Smooth muscle cell (in vitro differentiated cells): ENCODE measurements at regions not wholly inside any gene's neighbourhood (a gene's known extent, or its start where the extent isn't known, plus 50 kb on each side); places are given as distances from the start of the nearest gene placed in this dataset.

Experiments used
- DNase-seq: peaks from one replicate; lab custom pipeline; 2025; ENCODE audit not compliant: unreplicated experiment; lab: John Stamatoyannopoulos, UW
- H2AFZ ChIP-seq: fragments of 200-600 bp; sonication (generic); 2 replicates; pipeline ENCODE4 v1.6.0; 2016; ENCODE audit warnings: antibody characterized with exemption, low read depth, mild to moderate bottlenecking
- H3F3A ChIP-seq: fragments of 200-600 bp; sonication (generic); 2 replicates; pipeline ENCODE4 v1.6.0; 2017; ENCODE audit warnings: antibody characterized with exemption, low read depth
- H3K27ac ChIP-seq: fragments of 200-600 bp; sonication (generic); 2 replicates; pipeline ENCODE4 v1.5.1; 2016; ENCODE audit warnings: low read depth, mild to moderate bottlenecking
- H3K27me3 ChIP-seq: fragments of 200-600 bp; sonication (generic); 2 replicates; pipeline ENCODE4 v1.6.1; 2016; ENCODE audit warnings: low read depth, mild to moderate bottlenecking
- H3K36me3 ChIP-seq: fragments of 200-600 bp; sonication (generic); 2 replicates; pipeline ENCODE4 v1.5.1; 2016; ENCODE audit warnings: low read depth
- H3K4me1 ChIP-seq: fragments of 200-600 bp; sonication (generic); 2 replicates; pipeline ENCODE4 v1.5.1; 2016; ENCODE audit warnings: low read depth
- H3K4me2 ChIP-seq: fragments of 200-600 bp; sonication (generic); 2 replicates; pipeline ENCODE4 v1.6.0; 2016; ENCODE audit warnings: mild to moderate bottlenecking
- H3K4me3 ChIP-seq: fragments of 200-600 bp; sonication (generic); 2 replicates; pipeline ENCODE4 v1.5.1; 2016; ENCODE audit warnings: mild to moderate bottlenecking
- H3K79me2 ChIP-seq: fragments of 200-600 bp; sonication (generic); 2 replicates; pipeline ENCODE4 v1.6.0; 2016; ENCODE audit warnings: low read depth, mild to moderate bottlenecking
- H3K9ac ChIP-seq: fragments of 200-600 bp; sonication (generic); 2 replicates; pipeline ENCODE4 v1.6.0; 2016; ENCODE audit warnings: low read depth
- H3K9me3 ChIP-seq: fragments of 200-600 bp; sonication (generic); replicated peaks from 2 replicates; pipeline ENCODE4 v1.5.1; 2016; ENCODE audit warnings: low read depth
- H4K20me1 ChIP-seq: fragments of 200-600 bp; sonication (generic); 2 replicates; pipeline ENCODE4 v1.6.0; 2016; ENCODE audit warnings: low read depth
- WGBS: methylation state at CpG from one replicate; pipeline ENCODE4 v1.1.7; 2016; ENCODE audit warnings: low lambda C conversion rate; 5-methylcytosine and 5-hydroxymethylcytosine counted together
- TF ChIP-seq, protein P1 (sequence below): fragments of 200-600 bp; sonication (generic); IDR thresholded peaks from 2 replicates; pipeline ENCODE4 v1.5.1; 2017; ENCODE audit warnings: borderline replicate concordance, mild to moderate bottlenecking, antibody characterized with exemption; ENCODE audit not compliant: insufficient read depth, poor library complexity, severe bottlenecking

GRCh38 chr2:62296832-62297623, 101.1 kb downstream of the B3GNT2 start:
- no peak overlapping the region for H3K4me2 ChIP-seq
- H3F3A ChIP-seq: no peaks in the 10 kb centered on the region
- WGBS: 79% methylated on average over 8 of the region's 8 CpGs
- no peak overlapping the region for H3K9ac ChIP-seq
- H3K4me1 ChIP-seq: peaks cover 12% of the 10 kb centered on the region
- no peaks in the 10 kb centered on the region for H4K20me1 ChIP-seq
- no peak for DNase-seq
- no peak overlapping the region for H3K27ac ChIP-seq
- H3K36me3 ChIP-seq: no peaks in the 10 kb centered on the region
- no peak overlapping the region for H2AFZ ChIP-seq
- TF ChIP-seq, protein P1, sequence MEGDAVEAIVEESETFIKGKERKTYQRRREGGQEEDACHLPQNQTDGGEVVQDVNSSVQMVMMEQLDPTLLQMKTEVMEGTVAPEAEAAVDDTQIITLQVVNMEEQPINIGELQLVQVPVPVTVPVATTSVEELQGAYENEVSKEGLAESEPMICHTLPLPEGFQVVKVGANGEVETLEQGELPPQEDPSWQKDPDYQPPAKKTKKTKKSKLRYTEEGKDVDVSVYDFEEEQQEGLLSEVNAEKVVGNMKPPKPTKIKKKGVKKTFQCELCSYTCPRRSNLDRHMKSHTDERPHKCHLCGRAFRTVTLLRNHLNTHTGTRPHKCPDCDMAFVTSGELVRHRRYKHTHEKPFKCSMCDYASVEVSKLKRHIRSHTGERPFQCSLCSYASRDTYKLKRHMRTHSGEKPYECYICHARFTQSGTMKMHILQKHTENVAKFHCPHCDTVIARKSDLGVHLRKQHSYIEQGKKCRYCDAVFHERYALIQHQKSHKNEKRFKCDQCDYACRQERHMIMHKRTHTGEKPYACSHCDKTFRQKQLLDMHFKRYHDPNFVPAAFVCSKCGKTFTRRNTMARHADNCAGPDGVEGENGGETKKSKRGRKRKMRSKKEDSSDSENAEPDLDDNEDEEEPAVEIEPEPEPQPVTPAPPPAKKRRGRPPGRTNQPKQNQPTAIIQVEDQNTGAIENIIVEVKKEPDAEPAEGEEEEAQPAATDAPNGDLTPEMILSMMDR: no peak
- no peaks in the 10 kb centered on the region for H3K9me3 ChIP-seq
- no peaks in the 10 kb centered on the region for H3K27me3 ChIP-seq
- no peaks in the 10 kb centered on the region for H3K79me2 ChIP-seq
- no peak overlapping the region for H3K4me3 ChIP-seq

- no peaks in the 10 kb centered on the region for H3F3A ChIP-seq
- no peak overlapping the region for H3K9ac ChIP-seq
- no peak for DNase-seq
- no peak overlapping the region for H2AFZ ChIP-seq
- H3K9me3 ChIP-seq: no peaks in the 10 kb centered on the region
- no peak overlapping the region for H3K27ac ChIP-seq
- H3K27me3 ChIP-seq: no peaks in the 10 kb centered on the region
- H4K20me1 ChIP-seq: no peaks in the 10 kb centered on the region
- H3K4me1 ChIP-seq: peaks cover 12% of the 10 kb centered on the region
- WGBS: 89% methylated on average over 19 of the region's 19 CpGs
- no peaks in the 10 kb centered on the region for H3K79me2 ChIP-seq
- TF ChIP-seq, protein P1: no peak
- no peak overlapping the region for H3K4me3 ChIP-seq
- no peak overlapping the region for H3K4me2 ChIP-seq
- H3K36me3 ChIP-seq: no peaks in the 10 kb centered on the region
These were observed 100.3 kb downstream of the B3GNT2 start for GRCh38 chr2:62296034-62296831.

- no peaks in the 10 kb centered on the region for H3F3A ChIP-seq
- H3K9ac ChIP-seq: no peak overlapping the region
- H3K4me2 ChIP-seq: peak overlapping the region; percentile 55
- H3K4me3 ChIP-seq: no peak overlapping the region
- TF ChIP-seq, protein P1: no peak
- H3K79me2 ChIP-seq: no peaks in the 10 kb centered on the region
- peaks cover 12% of the 10 kb centered on the region for H3K4me1 ChIP-seq
- H2AFZ ChIP-seq: peak overlapping the region; percentile 83
- H3K27ac ChIP-seq: no peak overlapping the region
- DNase-seq: no peak
- no peaks in the 10 kb centered on the region for H3K36me3 ChIP-seq
- 42% methylated on average over 17 of the region's 18 CpGs for WGBS
- no peaks in the 10 kb centered on the region for H3K27me3 ChIP-seq
- no peaks in the 10 kb centered on the region for H4K20me1 ChIP-seq
- H3K9me3 ChIP-seq: no peaks in the 10 kb centered on the region
These were observed 97.8 kb downstream of the B3GNT2 start for GRCh38 chr2:62293490-62294271.
